SK-N-SH (cell line): ENCODE measurements at regions not wholly inside any gene's neighbourhood (a gene's known extent, or its start where the extent isn't known, plus 50 kb on each side); places are given as distances from the start of the nearest gene placed in this dataset.

Experiments used
- CTCF ChIA-PET: fragments of 300-600, 350-600 bp; formaldehyde crosslinking; extraction: SDS; loops from one replicate; lab custom pipeline; 2021; lab: Yijun Ruan, JAX
- POLR2A ChIA-PET: fragments of 350-600 bp; sonication (Branson Sonifier 250); formaldehyde crosslinking; extraction: SDS; loops from one replicate; lab custom pipeline; 2020; ENCODE audit warnings: antibody characterized with exemption, inconsistent platforms; lab: Yijun Ruan, JAX
- DNase-seq: peaks from one replicate; pipeline ENCODE4 v3.0.0; 2012
- H2AFZ ChIP-seq: fragments of 200-600 bp; sonication (generic); 2 replicates; pipeline ENCODE4 v1.8.1; 2016; ENCODE audit warnings: antibody characterized with exemption, mild to moderate bottlenecking, low read depth
- H3F3A ChIP-seq: fragments of 200-600 bp; sonication (generic); replicated peaks from 2 replicates; pipeline ENCODE3; 2016; ENCODE audit warnings: antibody characterized with exemption, mild to moderate bottlenecking; ENCODE audit not compliant: insufficient read depth
- H3K27ac ChIP-seq, 2 experiments: fragments of 200-500 bp in 1 of 2; fragments of 200-600 bp in 1 of 2; sonication (Bioruptor generic) in 1 of 2; sonication (generic), shearing (Covaris generic) in 1 of 2; 2 replicates each; pipeline versions ENCODE4 v1.5.1 to v1.6.1; 2014 to 2016; ENCODE audit warnings: low read depth in 2 of 2, inconsistent platforms in 1 of 2, low read length in 1 of 2, mild to moderate bottlenecking in 1 of 2, mixed read lengths in 1 of 2
- H3K27me3 ChIP-seq: fragments of 200-600 bp; sonication (generic), shearing (Covaris generic); 2 replicates; pipeline ENCODE4 v1.6.1; 2016; ENCODE audit warnings: mixed run types; ENCODE audit not compliant: insufficient read depth
- H3K36me3 ChIP-seq, 2 experiments: fragments of 200-500 bp in 1 of 2; fragments of 200-600 bp in 1 of 2; sonication (Bioruptor generic) in 1 of 2; sonication (generic) in 1 of 2; replicated peaks in 1 of 2; 2 replicates each; pipeline versions ENCODE3 to v1.5.1; 2014 to 2016; ENCODE audit warnings: low read length in 1 of 2, mild to moderate bottlenecking in 1 of 2; ENCODE audit not compliant: insufficient read depth in 2 of 2, control insufficient read depth in 1 of 2
- H3K4me1 ChIP-seq, 2 experiments: fragments of 200-500 bp in 1 of 2; fragments of 200-600 bp in 1 of 2; sonication (Bioruptor generic) in 1 of 2; sonication (generic), shearing (Covaris generic) in 1 of 2; 2 replicates each; pipeline versions ENCODE4 v1.5.1 to v1.6.1; 2014 to 2016; ENCODE audit warnings: low read depth in 1 of 2, low read length in 1 of 2, mixed run types in 1 of 2; ENCODE audit not compliant: insufficient read depth in 2 of 2, control insufficient read depth in 1 of 2
- H3K4me2 ChIP-seq: fragments of 200-600 bp; sonication (generic), shearing (Covaris generic); 2 replicates; pipeline ENCODE4 v1.6.1; 2017; ENCODE audit warnings: mixed run types
- H3K4me3 ChIP-seq, 2 experiments: fragments of 200-500 bp in 1 of 2; fragments of 200-600 bp in 1 of 2; sonication (Bioruptor generic) in 1 of 2; sonication (generic), shearing (Covaris generic) in 1 of 2; 2 replicates each; pipeline versions ENCODE4 v1.5.1 to v1.8.1; 2014 to 2016; ENCODE audit warnings: low read depth in 2 of 2, inconsistent platforms in 1 of 2, low read length in 1 of 2, mild to moderate bottlenecking in 1 of 2, mixed read lengths in 1 of 2, moderate library complexity in 1 of 2
- H3K79me2 ChIP-seq: fragments of 200-600 bp; sonication (generic); 2 replicates; pipeline ENCODE4 v1.8.1; 2017; ENCODE audit warnings: mild to moderate bottlenecking; ENCODE audit not compliant: insufficient read depth
- H3K9ac ChIP-seq: fragments of 200-600 bp; sonication (generic); 2 replicates; pipeline ENCODE4 v1.6.1; 2017; ENCODE audit warnings: mixed run types
- H3K9me2 ChIP-seq: fragments of 200-600 bp; sonication (generic); 2 replicates; pipeline ENCODE4 v1.6.1; 2017; ENCODE audit warnings: mixed run types
- H3K9me3 ChIP-seq: fragments of 200-600 bp; sonication (generic); 2 replicates; pipeline ENCODE4 v1.6.1; 2017; ENCODE audit warnings: mixed run types, mild to moderate bottlenecking, moderate library complexity
- H4K20me1 ChIP-seq: fragments of 200-600 bp; sonication (generic); 2 replicates; pipeline ENCODE4 v1.6.1; 2017; ENCODE audit warnings: mild to moderate bottlenecking, mixed run types; ENCODE audit not compliant: insufficient read depth
- CHD2 ChIP-seq: fragments of 150-350 bp; IDR thresholded peaks from 2 replicates; pipeline ENCODE4 v1.6.1; 2018; ENCODE audit warnings: low read length; ENCODE audit not compliant: partially characterized antibody
- ELF1 ChIP-seq: IDR thresholded peaks from 2 replicates; pipeline ENCODE4 v1.4.0; 2012
- EP300 ChIP-seq, 2 experiments: IDR thresholded peaks; 2 replicates each; pipeline versions ENCODE4 v1.4.0 to v1.6.1; 2012; ENCODE audit warnings: borderline replicate concordance in 1 of 2, low read depth in 1 of 2, low read length in 1 of 2
- EZH2phosphoT487 ChIP-seq: fragments of 200-600 bp; sonication (generic); IDR thresholded peaks from 2 replicates; pipeline ENCODE4 v1.6.1; 2017; ENCODE audit warnings: low read depth, mixed run types, mild to moderate bottlenecking, antibody characterized with exemption, moderate library complexity, borderline replicate concordance
- FOSL2 ChIP-seq: IDR thresholded peaks from 2 replicates; pipeline ENCODE4 v1.4.0; 2012; ENCODE audit warnings: low read depth, mild to moderate bottlenecking, moderate library complexity, borderline replicate concordance
- FOXJ3 ChIP-seq: sonication (generic); formaldehyde crosslinking; IDR thresholded peaks from 2 replicates; pipeline ENCODE4 v1.5.1; 2020; ENCODE audit warnings: mild to moderate bottlenecking, missing genetic modification reagents
- FOXM1 ChIP-seq: IDR thresholded peaks from 2 replicates; pipeline ENCODE4 v1.4.0; 2012; ENCODE audit warnings: low read depth, mild to moderate bottlenecking
- GATA2 ChIP-seq: sonication (generic); formaldehyde crosslinking; IDR thresholded peaks from 2 replicates; pipeline ENCODE4 v1.5.0; 2020; ENCODE audit warnings: mild to moderate bottlenecking, missing genetic modification reagents
- JUND ChIP-seq: IDR thresholded peaks from 2 replicates; pipeline ENCODE4 v1.4.0; 2012
- MEF2A ChIP-seq: IDR thresholded peaks from 2 replicates; pipeline ENCODE4 v1.4.0; 2012; ENCODE audit warnings: low read depth, borderline replicate concordance
- MXI1 ChIP-seq: IDR thresholded peaks from 2 replicates; pipeline ENCODE4 v1.6.1; 2012; ENCODE audit warnings: mild to moderate bottlenecking, low read depth, low read length, improper control_type of control experiment
- NFIC ChIP-seq: IDR thresholded peaks from 2 replicates; pipeline ENCODE4 v1.4.0; 2012; ENCODE audit warnings: borderline replicate concordance
- POLR2AphosphoS5 ChIP-seq: IDR thresholded peaks from 2 replicates; pipeline ENCODE4 v1.6.1; 2012; ENCODE audit warnings: low read depth, low read length
- RAD21 ChIP-seq: IDR thresholded peaks from 2 replicates; pipeline ENCODE4 v1.6.1; 2012; ENCODE audit warnings: mild to moderate bottlenecking, low read length
- RFX5 ChIP-seq: IDR thresholded peaks from 2 replicates; pipeline ENCODE4 v1.6.1; 2012; ENCODE audit warnings: mild to moderate bottlenecking, improper control_type of control experiment, low read length
- SIN3A ChIP-seq: IDR thresholded peaks from 2 replicates; pipeline ENCODE4 v1.6.1; 2012; ENCODE audit warnings: low read depth, mild to moderate bottlenecking, low read length, moderate library complexity, borderline replicate concordance
- SMC3 ChIP-seq: IDR thresholded peaks from 2 replicates; pipeline ENCODE4 v1.6.1; 2012; ENCODE audit warnings: low read depth, low read length, improper control_type of control experiment
- TEAD4 ChIP-seq: IDR thresholded peaks from 2 replicates; pipeline ENCODE4 v1.4.0; 2012; ENCODE audit warnings: mild to moderate bottlenecking, borderline replicate concordance; ENCODE audit not compliant: insufficient read depth
- WGBS: methylation state at CpG from one replicate; pipeline ENCODE4 v1.1.6; 2017; ENCODE audit warnings: low lambda C conversion rate; 5-methylcytosine and 5-hydroxymethylcytosine counted together
- TF ChIP-seq, protein P1 (sequence below): IDR thresholded peaks from 2 replicates; pipeline ENCODE4 v1.4.0; 2012; ENCODE audit warnings: low read depth
- TF ChIP-seq, protein P2 (sequence below): IDR thresholded peaks from 2 replicates; pipeline ENCODE4 v1.4.0; 2012; ENCODE audit warnings: low read depth, borderline replicate concordance
- TF ChIP-seq, protein P3 (sequence below): IDR thresholded peaks from 2 replicates; pipeline ENCODE4 v1.4.0; 2012; ENCODE audit warnings: low read depth, borderline replicate concordance

DNA sequence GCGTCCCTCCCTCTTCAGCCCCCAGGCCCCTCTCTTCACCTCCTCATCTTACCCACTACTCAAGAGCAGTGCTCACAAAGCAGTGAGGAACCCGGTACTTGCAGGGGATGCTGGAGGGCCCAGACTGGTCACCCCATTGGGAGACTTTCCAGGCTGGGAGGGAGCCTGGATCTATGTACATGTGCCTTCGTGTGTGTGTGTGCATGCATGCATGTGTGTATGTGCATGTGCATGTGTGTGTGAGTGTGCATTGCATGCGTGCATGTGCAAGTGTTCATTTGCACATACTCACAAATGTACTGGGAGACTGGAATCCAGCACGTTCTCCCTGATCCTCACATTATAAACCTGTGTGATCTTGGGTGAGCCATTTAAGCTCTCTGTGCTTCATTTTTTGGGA is 696.0 kb upstream of the EEF2KMT start:
- H3K36me3 ChIP-seq = no peaks in the 10 kb centered on the region
- no peaks in the 10 kb centered on the region for H3F3A ChIP-seq
- H3K9me3 ChIP-seq = no peaks in the 10 kb centered on the region
- H3K27ac ChIP-seq = no peak overlapping the region
- no peaks in the 10 kb centered on the region for H3K27me3 ChIP-seq
- no peaks in the 10 kb centered on the region; a peak in 1 of 4 replicates for H3K4me1 ChIP-seq
- 25% methylated on average over 5 of the region's 5 CpGs for whole genome bisulfite sequencing
- no peak overlapping the region for H3K9ac ChIP-seq
- DNase-seq = no peak
- no peak overlapping the region for H2AFZ ChIP-seq
- H3K4me3 ChIP-seq = no peak overlapping the region
- no peaks in the 10 kb centered on the region for H3K79me2 ChIP-seq
- H3K9me2 ChIP-seq = no peaks in the 10 kb centered on the region
- H3K4me2 ChIP-seq = no peak overlapping the region
- H4K20me1 ChIP-seq = no peaks in the 10 kb centered on the region
- ChIA-PET POLR2A (no interaction called here), CTCF (no interaction called here)
- TF ChIP-seq, protein P1, sequence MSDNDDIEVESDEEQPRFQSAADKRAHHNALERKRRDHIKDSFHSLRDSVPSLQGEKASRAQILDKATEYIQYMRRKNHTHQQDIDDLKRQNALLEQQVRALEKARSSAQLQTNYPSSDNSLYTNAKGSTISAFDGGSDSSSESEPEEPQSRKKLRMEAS = no peak
- no peak for TF ChIP-seq EP300 (IDR thresholded peaks at IDR 0.05; ENCODE audit: borderline replicate concordance in 1 of 2, low read depth in 1 of 2, low read length in 1 of 2)
- TF ChIP-seq, protein P2, sequence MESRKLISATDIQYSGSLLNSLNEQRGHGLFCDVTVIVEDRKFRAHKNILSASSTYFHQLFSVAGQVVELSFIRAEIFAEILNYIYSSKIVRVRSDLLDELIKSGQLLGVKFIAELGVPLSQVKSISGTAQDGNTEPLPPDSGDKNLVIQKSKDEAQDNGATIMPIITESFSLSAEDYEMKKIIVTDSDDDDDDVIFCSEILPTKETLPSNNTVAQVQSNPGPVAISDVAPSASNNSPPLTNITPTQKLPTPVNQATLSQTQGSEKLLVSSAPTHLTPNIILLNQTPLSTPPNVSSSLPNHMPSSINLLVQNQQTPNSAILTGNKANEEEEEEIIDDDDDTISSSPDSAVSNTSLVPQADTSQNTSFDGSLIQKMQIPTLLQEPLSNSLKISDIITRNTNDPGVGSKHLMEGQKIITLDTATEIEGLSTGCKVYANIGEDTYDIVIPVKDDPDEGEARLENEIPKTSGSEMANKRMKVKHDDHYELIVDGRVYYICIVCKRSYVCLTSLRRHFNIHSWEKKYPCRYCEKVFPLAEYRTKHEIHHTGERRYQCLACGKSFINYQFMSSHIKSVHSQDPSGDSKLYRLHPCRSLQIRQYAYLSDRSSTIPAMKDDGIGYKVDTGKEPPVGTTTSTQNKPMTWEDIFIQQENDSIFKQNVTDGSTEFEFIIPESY = no peak
- no peak for TF ChIP-seq RAD21
- no peak for TF ChIP-seq RFX5
- no peak for TF ChIP-seq FOXJ3
- TF ChIP-seq EZH2phosphoT487 = no peak
- TF ChIP-seq FOXM1 = no peak
- no peak for TF ChIP-seq JUND
- TF ChIP-seq, protein P3, sequence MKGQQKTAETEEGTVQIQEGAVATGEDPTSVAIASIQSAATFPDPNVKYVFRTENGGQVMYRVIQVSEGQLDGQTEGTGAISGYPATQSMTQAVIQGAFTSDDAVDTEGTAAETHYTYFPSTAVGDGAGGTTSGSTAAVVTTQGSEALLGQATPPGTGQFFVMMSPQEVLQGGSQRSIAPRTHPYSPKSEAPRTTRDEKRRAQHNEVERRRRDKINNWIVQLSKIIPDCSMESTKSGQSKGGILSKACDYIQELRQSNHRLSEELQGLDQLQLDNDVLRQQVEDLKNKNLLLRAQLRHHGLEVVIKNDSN = no peak
- TF ChIP-seq MEF2A = no peak
- no peak for TF ChIP-seq NFIC
- TF ChIP-seq ELF1 = no peak
- TF ChIP-seq GATA2 (CRISPR knock-in tag) = no peak
- TF ChIP-seq POLR2AphosphoS5 = no peak
- no peak for TF ChIP-seq SMC3

DNA sequence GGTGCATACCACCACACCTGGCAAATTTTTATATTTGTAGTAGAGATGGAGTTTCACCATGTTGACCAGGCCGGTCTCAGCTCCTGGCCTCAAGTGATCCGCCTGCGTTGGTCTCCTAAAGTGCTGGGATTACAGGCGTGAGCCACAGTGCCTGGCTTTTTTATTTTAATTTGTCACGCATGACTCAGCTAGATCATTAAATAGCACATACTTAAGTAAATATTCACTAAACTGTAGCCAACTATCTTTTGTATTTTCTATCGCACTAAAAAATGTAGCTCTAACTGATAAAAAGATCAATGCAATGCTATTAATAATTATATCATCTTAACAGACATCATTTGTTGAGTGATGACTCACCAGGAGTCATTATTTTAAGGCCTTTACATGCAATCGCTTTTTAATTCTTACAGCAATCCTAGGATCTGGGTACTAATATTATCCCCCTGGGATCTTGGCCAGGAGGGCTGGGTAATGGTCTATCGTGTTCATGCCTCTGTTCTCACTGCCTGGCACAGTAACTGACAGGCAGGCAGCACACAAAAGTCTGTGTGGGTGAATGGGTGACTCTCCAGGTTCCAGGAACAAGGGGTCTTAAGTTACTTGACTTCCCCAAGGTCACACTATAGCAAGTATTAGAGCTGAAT is 693.5 kb upstream of the EEF2KMT start:
- TF ChIP-seq JUND (no peak), CHD2 (no peak), GATA2 (CRISPR knock-in tag) (no peak), RFX5 (no peak), SMC3 (no peak), TEAD4 (no peak), MXI1 (no peak), FOSL2 (no peak), FOXM1 (no peak), SIN3A (no peak), POLR2AphosphoS5 (no peak), EZH2phosphoT487 (no peak)
- TF ChIP-seq, protein P3 = no peak
- Histone ChIP-seq H3K4me1 (no peaks in the 10 kb centered on the region), H3K9me2 (no peaks in the 10 kb centered on the region), H2AFZ (no peak overlapping the region), H3K4me2 (no peak overlapping the region), H4K20me1 (no peaks in the 10 kb centered on the region), H3K9ac (no peak overlapping the region), H3K9me3 (no peaks in the 10 kb centered on the region), H3K79me2 (no peaks in the 10 kb centered on the region), H3K27ac (no peak overlapping the region), H3K36me3 (no peaks in the 10 kb centered on the region), H3K4me3 (no peak overlapping the region), H3K27me3 (no peaks in the 10 kb centered on the region), H3F3A (no peaks in the 10 kb centered on the region)
- CTCF ChIA-PET = interaction anchor here (0.6 to 0.7 kb wide), 2 partner anchors 226 to 1937 kb away, joined by 3 read pairs; no protein-coding TSS in a partner anchor
- DNase-seq = no peak
- POLR2A ChIA-PET = no interaction called here
- WGBS = 39% methylated on average over 8 of the region's 8 CpGs
